Smooth muscle cell (in vitro differentiated cells): ENCODE measurements at regions not wholly inside any gene's neighbourhood (a gene's known extent, or its start where the extent isn't known, plus 50 kb on each side); places are given as distances from the start of the nearest gene placed in this dataset.

Experiments
- DNase-seq: peaks from one replicate; lab custom pipeline; 2025; ENCODE audit not compliant: unreplicated experiment; lab: John Stamatoyannopoulos, UW
- H2AFZ ChIP-seq: fragments of 200-600 bp; sonication (generic); 2 replicates; pipeline ENCODE4 v1.6.0; 2016; ENCODE audit warnings: antibody characterized with exemption, low read depth, mild to moderate bottlenecking
- H3F3A ChIP-seq: fragments of 200-600 bp; sonication (generic); 2 replicates; pipeline ENCODE4 v1.6.0; 2017; ENCODE audit warnings: antibody characterized with exemption, low read depth
- H3K27ac ChIP-seq: fragments of 200-600 bp; sonication (generic); 2 replicates; pipeline ENCODE4 v1.5.1; 2016; ENCODE audit warnings: low read depth, mild to moderate bottlenecking
- H3K27me3 ChIP-seq: fragments of 200-600 bp; sonication (generic); 2 replicates; pipeline ENCODE4 v1.6.1; 2016; ENCODE audit warnings: low read depth, mild to moderate bottlenecking
- H3K36me3 ChIP-seq: fragments of 200-600 bp; sonication (generic); 2 replicates; pipeline ENCODE4 v1.5.1; 2016; ENCODE audit warnings: low read depth
- H3K4me1 ChIP-seq: fragments of 200-600 bp; sonication (generic); 2 replicates; pipeline ENCODE4 v1.5.1; 2016; ENCODE audit warnings: low read depth
- H3K4me2 ChIP-seq: fragments of 200-600 bp; sonication (generic); 2 replicates; pipeline ENCODE4 v1.6.0; 2016; ENCODE audit warnings: mild to moderate bottlenecking
- H3K4me3 ChIP-seq: fragments of 200-600 bp; sonication (generic); 2 replicates; pipeline ENCODE4 v1.5.1; 2016; ENCODE audit warnings: mild to moderate bottlenecking
- H3K79me2 ChIP-seq: fragments of 200-600 bp; sonication (generic); 2 replicates; pipeline ENCODE4 v1.6.0; 2016; ENCODE audit warnings: low read depth, mild to moderate bottlenecking
- H3K9ac ChIP-seq: fragments of 200-600 bp; sonication (generic); 2 replicates; pipeline ENCODE4 v1.6.0; 2016; ENCODE audit warnings: low read depth
- H3K9me3 ChIP-seq: fragments of 200-600 bp; sonication (generic); replicated peaks from 2 replicates; pipeline ENCODE4 v1.5.1; 2016; ENCODE audit warnings: low read depth
- H4K20me1 ChIP-seq: fragments of 200-600 bp; sonication (generic); 2 replicates; pipeline ENCODE4 v1.6.0; 2016; ENCODE audit warnings: low read depth
- CTCF ChIP-seq: fragments of 200-600 bp; sonication (generic); IDR thresholded peaks from 2 replicates; pipeline ENCODE4 v1.5.1; 2017; ENCODE audit warnings: borderline replicate concordance, mild to moderate bottlenecking, antibody characterized with exemption; ENCODE audit not compliant: insufficient read depth, poor library complexity, severe bottlenecking
- WGBS: methylation state at CpG from one replicate; pipeline ENCODE4 v1.1.7; 2016; ENCODE audit warnings: low lambda C conversion rate; 5-methylcytosine and 5-hydroxymethylcytosine counted together

DNA sequence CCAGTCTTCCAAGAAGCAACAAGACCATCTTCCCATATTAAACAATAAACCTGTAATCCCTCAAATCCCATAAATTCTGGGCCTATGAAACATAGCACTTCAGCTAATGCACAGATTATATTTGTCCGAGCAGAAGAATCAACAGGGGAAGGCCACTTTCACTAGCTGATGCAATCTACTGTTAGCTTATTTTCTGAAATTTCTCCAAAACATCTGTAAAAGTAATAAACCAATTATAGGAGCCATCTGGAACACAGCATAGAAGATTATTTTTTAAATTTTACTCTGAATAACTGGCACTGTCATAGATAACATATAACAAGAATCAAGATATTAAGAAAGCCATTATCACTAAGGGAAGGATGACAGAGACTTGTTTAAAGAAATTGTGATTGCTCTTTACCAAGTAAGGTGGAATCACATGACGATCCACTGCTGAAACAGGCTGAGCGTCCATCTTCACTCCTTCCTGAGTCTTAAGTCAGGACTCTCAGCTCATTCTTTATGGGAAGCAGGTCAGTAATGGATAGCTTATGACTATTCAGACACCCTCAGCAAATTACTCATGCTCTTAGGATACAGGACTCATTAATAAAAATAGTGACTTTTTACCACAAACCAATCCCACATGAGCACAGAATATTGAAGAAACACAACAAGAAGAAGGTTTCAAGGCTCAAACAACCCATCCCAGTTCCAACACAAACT lies 719.5 kb downstream of the XPNPEP1 start:
- no peak for DNase-seq
- H3K9me3 ChIP-seq, result no peaks in the 10 kb centered on the region
- WGBS, result 78% methylated on average over 3 of the region's 3 CpGs

DNA sequence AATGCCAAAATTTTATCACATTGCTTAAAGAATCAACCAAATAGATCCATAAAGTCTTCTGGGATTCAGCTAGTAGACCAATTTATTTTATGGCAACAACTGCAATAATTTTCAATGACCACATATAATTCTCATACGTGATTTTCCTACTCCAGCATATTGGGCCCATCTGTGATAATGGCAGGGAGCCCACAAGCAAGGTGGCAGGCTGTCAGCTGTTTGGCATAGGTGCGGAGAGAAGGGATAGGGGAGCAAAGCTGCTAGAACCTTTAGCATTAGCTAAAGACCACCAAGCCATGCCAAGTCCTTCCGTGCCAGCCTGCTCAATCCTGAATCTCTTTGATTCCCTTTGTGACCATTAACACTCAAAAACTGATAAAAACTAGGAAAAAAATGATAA lies 721.2 kb downstream of the XPNPEP1 start:
- Histone ChIP-seq H3K9ac (no peak overlapping the region), H3F3A (no peaks in the 10 kb centered on the region), H3K9me3 (no peaks in the 10 kb centered on the region), H3K27me3 (no peaks in the 10 kb centered on the region), H4K20me1 (no peaks in the 10 kb centered on the region), H2AFZ (no peak overlapping the region), H3K79me2 (no peaks in the 10 kb centered on the region), H3K36me3 (no peaks in the 10 kb centered on the region), H3K4me1 (no peaks in the 10 kb centered on the region), H3K4me2 (no peak overlapping the region), H3K27ac (no peak overlapping the region), H3K4me3 (no peak overlapping the region)
- 96% methylated on average over 3 of the region's 3 CpGs for WGBS
- no peak for DNase-seq
- TF ChIP-seq CTCF, result no peak

More for the DNA sequence above, 719.5 kb downstream of the XPNPEP1 start:
- Histone ChIP-seq H3K27ac (no peak overlapping the region), H2AFZ (no peak overlapping the region), H3K27me3 (no peaks in the 10 kb centered on the region), H3K4me3 (no peak overlapping the region), H4K20me1 (no peaks in the 10 kb centered on the region), H3K9ac (no peak overlapping the region), H3K4me2 (no peak overlapping the region), H3K79me2 (no peaks in the 10 kb centered on the region), H3F3A (no peaks in the 10 kb centered on the region), H3K4me1 (no peaks in the 10 kb centered on the region), H3K36me3 (no peaks in the 10 kb centered on the region)
- TF ChIP-seq CTCF, result no peak

GRCh38 chr10:109200646-109201045 lies 722.7 kb downstream of the XPNPEP1 start:
- no peaks in the 10 kb centered on the region for H3K9me3 ChIP-seq
- no peak for TF ChIP-seq CTCF
- H3K79me2 ChIP-seq, result no peaks in the 10 kb centered on the region
- H3K27ac ChIP-seq, result no peak overlapping the region
- H3F3A ChIP-seq, result no peaks in the 10 kb centered on the region
- no peaks in the 10 kb centered on the region for H3K4me1 ChIP-seq
- H4K20me1 ChIP-seq, result no peaks in the 10 kb centered on the region
- H3K4me2 ChIP-seq, result no peak overlapping the region
- no peak for DNase-seq
- 81% methylated on average over 2 of the region's 2 CpGs for WGBS
- H3K9ac ChIP-seq, result no peak overlapping the region
- no peak overlapping the region for H3K4me3 ChIP-seq
- no peaks in the 10 kb centered on the region for H3K27me3 ChIP-seq
- H3K36me3 ChIP-seq, result no peaks in the 10 kb centered on the region
- no peak overlapping the region for H2AFZ ChIP-seq

DNA sequence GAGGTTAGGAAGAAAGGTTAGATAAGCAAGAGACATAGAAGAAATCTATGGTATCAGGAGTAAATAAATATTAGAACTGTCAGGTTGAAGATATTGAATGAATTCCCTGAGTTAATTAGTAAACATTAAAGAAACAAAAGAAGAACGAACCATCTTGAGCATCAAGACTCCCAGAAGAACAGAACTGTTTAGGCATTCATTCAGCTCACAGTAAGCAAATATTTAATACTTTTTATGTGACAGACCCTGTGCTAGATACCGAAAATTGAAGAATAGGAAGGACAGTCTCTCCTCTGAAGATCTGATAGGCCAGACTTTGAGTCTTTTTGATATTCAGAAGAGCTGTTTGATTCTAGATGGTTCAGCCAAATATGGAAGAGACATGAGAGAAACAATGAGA lies 731.5 kb downstream of the XPNPEP1 start:
- H4K20me1 ChIP-seq, result no peaks in the 10 kb centered on the region
- no peak overlapping the region for H2AFZ ChIP-seq
- H3K9ac ChIP-seq, result no peak overlapping the region
- DNase-seq, result no peak
- H3K36me3 ChIP-seq, result no peaks in the 10 kb centered on the region
- no peak overlapping the region for H3K4me3 ChIP-seq
- no peaks in the 10 kb centered on the region for H3K4me1 ChIP-seq
- no peak overlapping the region for H3K4me2 ChIP-seq
- no peaks in the 10 kb centered on the region for H3K27me3 ChIP-seq
- peaks cover 3% of the 10 kb centered on the region for H3K9me3 ChIP-seq
- 76% methylated on average over 2 of the region's 2 CpGs for WGBS
- no peaks in the 10 kb centered on the region for H3K79me2 ChIP-seq
- no peak overlapping the region for H3K27ac ChIP-seq
- H3F3A ChIP-seq, result no peaks in the 10 kb centered on the region
- TF ChIP-seq CTCF, result no peak
